NCI-H526 treated with DMSO at 0.1 percent for 48 hours (cell line): ENCODE measurements at regions not wholly inside any gene's neighbourhood (a gene's known extent, or its start where the extent isn't known, plus 50 kb on each side); places are given as distances from the start of the nearest gene placed in this dataset.
A peak's percentile ranks its signal among the peaks of the same experiment; 100 is the strongest.

Source experiments
- DNase-seq: peaks from one replicate; lab custom pipeline; 2025; lab: John Stamatoyannopoulos, UW

DNA sequence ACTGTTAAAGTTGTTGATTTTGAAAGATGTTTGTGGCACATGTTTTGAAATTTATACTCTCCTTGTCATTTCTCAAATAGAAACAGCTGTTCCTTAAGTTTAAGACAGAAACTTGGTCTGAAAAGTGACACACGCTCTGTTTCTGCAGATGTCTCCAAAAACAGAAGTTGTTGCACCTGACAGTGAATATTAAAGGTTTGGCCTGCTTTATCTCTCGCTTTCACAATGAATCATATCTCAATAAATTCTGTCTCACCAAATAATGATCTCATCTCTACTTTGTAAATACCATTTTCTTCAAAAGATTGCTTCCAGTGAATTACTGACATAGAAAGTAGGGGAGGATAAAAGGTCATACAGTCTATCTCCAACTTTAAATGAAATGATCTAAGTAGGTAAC lies 294.9 kb upstream of the SYT4 start:
- no peak for DNase-seq

DNA sequence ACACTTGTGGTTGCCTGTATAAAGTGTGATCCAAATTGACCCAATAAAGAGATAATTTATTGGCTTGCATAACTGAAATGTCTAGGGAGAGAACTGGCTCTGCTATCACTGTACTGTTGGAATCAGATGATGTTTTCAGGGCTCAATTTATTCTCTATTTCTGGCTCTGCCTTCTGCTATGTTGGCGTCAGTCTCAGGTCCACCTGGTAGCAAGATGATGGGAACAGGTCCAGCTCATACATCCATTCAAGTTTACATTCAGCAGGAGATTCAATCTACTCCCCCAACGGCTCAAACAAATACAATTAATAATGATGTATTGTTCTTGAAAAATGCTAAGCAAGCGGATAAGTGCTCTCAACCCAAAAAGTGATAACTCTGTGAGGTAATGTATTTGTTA lies 297.7 kb upstream of the SYT4 start:
- DNase-seq: no peak

DNA sequence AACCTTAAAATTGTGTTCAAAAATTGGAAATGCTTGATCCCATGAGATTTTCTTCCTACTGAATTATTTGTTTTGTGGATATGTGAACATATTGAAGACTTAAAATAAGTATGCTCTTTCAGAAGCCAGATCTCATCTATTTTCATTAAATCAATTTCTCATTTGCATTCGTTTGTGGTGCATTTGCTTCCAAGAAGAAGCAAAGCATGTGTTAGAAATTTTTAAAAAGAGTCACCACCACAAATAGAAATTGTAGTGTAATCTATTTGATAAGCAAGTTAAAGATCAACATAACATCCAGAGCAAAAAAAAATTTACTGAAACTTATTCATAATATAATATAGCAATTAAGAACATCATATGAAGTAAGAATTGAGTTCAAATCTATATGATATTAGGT lies 300.9 kb upstream of the SYT4 start:
- DNase-seq: no peak

DNA sequence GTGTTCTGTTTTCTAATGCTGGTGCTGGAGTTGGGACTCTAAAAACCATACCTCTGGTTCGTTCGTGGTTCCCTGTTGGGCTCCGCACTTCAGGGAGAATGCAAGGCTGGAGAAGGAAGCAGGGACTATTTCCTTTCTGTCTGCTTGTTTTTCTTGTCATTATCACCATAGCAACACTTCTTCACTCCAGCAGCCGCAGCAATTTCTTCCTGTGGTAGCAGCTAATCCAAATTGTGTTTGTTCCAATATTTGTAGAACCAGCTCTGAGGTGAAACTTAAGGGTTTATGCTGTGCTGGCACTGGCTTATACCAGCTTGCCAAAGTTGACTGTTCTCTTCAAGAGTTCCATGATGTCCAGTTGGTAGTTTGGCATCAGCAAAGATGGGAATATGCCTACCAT lies 301.4 kb upstream of the SYT4 start:
- DNase-seq: no peak

DNA sequence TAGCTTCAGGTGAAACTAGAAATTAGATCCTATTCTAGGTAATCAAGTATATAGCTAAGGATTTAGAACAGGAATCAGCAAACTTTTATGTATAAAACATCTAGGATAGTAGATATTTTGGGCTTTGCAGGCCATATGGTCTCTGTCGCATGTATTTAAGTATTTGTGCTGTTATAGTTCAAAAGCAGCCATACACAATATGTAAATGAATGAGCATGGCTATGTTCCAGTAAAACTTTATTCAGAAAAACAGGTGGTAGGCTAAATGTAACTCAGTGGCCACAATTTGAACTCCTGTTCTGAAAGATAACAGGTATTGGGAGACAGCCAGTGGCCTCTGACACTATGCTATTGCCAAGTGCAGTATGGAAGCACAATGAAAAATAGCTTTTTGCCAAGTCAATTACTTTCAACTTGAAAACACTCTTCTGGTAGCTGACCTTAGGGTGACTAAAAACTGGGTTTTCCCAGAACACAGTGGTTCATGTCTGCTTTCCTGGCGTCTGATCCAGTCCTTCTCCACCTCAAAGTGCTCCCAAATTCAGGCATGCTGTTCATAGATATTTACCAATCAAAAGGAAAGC lies 304.7 kb upstream of the SYT4 start:
- no peak for DNase-seq

DNA sequence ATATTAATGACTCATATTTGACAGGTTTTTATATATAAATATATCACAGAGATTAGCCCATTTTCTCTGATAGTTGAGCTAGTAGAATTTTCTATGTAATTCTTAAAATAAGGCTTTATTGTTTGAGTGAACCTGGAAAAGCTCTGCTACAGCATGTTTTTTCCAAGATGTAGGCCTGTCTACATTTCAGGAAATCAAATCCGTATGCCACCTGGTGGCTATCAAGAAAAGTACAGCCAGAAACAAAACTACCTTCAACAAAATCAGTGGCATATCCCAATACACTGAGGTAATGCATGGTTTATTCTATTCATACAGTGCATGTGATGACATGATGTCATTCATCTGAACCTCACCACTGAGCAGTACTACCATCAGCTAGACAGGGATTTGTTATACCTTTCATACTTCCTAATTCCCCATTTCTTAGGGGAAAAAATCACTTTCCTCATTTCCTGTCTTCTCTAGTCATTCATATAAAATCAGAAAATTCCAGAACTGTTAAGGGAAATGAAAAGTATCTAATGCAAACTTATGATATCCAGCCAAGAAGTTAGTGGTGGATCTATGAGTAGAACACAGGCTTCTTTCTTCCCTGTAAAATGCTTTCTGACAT lies 310.4 kb upstream of the SYT4 start:
- DNase-seq: peak; percentile 11

DNA sequence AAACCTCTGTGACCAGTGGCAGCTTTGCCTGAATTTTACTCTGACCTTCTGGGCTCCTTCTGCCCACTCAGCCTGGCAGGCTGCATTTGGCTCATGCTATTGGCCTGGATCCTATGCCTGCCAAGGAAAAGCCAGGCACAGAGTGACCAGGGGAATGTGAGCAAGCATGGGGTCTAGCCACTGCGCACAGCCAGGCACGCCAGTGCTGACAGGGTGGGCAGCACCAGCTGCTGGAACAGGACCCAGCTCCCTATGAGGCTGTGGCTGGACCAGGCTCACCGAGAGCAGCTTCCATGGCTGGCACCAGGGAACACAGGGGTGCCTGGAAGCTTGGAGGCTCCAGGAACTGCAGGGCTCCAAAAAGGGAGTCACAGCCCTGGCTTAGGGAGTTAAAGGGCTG lies 311.5 kb upstream of the SYT4 start:
- DNase-seq: no peak

DNA sequence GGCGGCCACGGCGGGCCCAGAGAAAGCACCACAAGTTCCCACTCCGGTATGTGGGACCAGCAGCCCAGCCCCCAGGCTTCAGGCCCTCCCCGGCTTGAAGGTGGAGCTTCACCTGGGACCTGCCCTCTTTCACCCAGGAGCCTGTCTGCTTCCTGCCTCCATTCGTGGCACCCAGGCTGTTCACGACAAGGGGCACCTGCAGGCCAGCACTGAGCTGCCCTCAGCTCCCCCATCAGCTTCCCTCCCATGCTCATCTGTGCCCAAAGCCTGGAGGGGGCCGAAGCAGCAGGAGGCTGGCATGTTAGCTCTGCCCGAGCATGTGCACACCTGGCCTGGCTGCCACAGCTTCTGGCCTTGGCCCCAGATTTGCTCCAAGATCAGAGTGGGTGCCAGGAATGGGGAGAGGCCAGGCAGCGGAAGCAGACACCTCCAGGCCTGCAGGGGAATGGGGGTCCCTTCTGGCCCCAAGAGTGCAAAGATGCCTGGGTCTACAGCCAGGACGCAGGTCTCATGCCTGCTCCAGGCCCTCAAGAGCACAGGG lies 312.4 kb upstream of the SYT4 start:
- no peak for DNase-seq

DNA sequence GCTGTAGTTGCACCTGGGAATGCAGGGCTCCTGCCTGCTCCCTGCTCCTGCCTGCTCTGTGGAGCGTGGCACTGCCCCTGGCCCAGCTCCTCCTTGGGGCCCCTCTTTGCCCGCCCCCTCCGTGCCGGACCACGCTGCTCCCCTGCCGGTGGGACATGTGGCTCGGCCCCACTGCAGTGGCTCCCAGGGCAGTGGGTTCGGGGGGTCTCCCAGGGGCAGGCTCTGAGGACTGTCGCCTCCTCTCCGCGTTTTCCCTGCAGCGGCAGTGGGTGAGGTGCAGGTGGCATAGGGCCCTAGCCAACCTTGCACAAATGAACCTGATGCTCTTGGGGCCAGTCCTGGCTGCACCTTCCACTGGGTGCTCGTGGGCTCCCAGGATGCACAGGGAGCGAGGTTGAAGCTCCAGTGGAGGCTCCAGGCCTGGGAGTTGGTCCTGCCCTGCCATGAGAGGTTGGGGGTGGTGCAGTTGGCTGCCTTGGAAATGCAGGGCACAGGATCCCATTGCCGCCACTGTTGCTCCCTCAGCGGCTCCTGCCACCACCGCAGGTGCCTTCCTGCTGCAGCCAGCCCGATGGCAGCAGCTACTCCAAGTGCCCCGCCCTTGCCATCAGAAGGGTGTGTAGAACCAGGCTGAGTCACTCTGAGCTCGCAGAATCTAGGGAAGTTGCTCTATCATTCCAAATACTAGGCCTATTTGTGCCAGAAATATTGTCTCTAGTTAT lies 313.1 kb upstream of the SYT4 start:
- DNase-seq: no peak

DNA sequence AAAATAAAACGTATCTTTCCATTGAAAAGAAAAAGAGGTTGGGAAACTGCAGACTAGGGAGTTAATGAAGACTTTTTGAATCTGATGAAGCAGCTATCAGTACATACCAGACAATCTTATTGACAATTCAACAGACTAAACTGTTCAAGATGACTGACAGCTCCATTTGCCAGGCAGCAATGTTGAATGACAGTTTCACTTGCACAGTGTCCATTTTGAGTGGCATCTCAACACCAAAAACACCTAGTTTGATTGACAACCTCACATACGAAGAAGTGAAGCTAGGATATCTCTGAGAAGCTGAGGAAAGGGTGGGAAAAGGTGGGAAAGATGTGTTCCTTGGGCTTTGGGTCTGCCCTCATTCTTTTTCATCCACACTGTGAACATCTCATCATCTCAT lies 315.0 kb upstream of the SYT4 start:
- no peak for DNase-seq

DNA sequence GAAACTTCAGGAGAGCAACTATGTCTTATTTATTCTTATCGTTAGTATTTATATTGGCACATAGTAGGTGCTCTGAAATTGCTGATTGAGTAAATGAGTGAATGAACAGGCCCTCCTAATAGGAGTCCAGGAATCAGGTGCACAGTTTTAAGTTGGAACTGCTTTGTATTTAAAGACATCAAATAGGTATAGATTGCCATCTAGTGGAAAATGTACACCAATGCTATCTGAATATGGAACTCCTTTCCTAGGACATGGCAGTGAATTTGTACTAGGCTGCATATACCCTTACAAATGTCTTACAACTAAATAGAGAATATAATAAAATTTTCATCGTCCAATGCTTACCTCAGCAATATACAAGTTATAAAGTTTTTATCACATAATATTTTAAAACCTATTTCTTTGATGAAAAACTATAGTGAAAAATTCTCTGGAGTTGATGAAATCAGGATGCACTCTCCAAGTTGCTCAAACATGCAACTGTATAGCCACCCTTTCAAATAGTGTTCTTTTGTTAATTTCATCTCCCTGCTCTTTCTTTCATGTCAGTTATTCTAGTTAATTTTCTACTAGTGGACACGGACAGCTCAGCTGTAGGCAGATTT lies 318.9 kb upstream of the SYT4 start:
- DNase-seq: peak; percentile 2

DNA sequence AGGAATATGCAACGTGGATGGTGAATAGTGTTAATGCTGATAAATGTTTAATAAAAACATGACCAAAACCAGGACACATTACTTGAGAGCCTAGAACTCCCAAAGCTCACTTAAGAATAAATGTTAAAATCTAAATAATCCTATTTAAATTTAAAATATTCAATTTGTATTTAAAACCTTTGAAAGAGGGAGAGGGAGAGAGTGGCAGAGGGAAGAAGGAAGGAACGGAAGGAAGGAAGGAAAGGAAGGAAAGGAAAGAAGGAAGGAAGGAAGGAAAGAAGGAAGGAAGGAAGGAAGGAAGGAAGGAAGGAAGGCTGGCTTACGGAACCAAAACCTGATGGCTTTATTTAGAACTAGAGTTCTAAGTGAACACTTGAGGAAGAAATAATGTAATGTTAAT lies 324.1 kb upstream of the SYT4 start:
- no peak for DNase-seq

DNA sequence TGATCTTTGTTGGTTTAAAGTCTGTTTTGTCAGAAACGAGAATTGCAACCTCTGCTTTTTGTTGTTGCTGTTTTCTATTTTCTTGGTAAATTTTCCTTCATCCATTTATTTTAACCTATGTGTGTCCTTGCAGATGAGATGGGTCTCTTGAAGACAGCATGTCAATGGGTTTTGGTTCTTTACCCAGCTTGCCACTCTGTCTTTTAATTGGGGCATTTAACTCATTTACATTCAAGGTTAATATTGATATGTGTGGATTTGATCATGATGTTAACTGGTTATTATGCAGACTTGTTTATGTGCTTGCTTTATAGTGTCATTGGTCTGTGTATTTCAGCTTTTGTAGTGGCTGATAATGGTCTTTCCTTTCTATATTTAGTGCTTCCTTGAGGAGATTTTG lies 327.9 kb upstream of the SYT4 start:
- no peak for DNase-seq

DNA sequence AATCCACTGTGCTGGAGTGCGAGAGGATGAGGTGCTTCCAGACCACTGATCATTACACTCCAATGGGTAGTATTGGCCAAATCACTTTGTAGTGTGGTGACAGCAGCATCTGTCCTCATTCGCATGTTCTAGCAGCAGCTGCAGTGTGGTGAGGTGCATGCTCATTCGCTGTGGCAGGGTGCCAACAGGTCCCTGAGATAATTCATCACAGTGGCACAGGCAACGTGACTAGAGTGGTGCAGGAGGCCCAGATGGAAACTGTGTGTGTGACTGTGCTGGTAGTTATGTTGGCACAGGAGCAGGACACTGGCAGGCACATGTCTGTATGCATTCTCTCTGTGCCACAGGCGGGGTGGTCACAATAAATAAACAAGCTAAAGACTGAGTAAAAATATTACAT lies 329.5 kb upstream of the SYT4 start:
- no peak for DNase-seq

DNA sequence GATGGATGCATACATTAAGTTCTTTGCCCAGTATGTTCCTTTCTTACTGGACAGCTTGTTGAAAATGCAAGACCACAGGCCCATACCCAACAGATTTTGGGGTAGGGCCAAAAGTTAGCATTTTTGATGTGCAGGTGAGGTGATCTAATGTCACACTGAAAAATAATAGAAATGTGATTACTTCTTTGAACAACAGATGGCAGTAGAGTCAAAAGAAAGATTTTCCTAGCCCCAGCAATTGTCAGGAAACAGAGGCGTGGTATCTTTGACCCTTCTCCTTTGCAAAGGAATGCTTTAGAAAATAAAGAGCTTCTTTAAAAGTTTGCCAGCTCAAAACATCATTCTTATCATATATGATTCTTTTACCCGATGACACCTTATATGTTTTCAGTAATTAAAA lies 343.6 kb upstream of the SYT4 start:
- peak; percentile 1 for DNase-seq

DNA sequence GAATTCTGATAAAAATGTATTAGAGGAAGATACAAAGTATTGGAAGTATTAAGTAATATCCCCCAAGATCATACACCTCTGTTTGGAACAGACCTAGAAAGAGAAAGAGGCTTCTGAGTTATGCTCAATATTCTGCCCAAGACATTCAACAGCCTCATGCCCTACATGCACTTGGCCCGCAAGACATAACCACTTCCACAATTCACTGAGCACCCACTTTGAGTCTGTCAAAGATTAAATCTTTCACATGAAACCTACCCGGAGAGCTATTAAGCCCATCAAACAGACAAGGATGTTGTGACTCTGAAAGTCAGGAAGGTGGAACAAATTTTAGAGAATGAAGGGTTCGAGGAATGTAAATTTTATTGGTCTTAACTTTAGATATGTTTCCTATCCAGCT lies 344.7 kb upstream of the SYT4 start:
- DNase-seq: no peak

DNA sequence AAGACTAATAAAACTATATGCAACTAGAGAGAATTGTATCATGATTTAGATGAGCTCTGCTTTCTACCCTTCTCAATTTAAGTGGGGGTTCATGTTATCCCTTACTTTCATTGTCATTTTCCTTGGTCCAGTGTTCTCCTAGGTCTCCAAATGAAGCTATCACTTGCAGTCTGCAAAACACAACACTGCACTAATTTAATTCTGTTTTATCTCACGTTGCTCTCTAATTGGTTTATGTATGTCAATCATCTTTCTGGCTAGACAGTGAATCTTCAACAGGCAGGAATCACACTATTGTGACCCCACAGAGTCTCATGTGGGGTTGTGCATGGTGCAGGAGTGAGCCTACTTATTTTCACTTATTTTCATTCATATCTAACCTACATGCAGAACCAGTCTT lies 348.3 kb upstream of the SYT4 start:
- no peak for DNase-seq

DNA sequence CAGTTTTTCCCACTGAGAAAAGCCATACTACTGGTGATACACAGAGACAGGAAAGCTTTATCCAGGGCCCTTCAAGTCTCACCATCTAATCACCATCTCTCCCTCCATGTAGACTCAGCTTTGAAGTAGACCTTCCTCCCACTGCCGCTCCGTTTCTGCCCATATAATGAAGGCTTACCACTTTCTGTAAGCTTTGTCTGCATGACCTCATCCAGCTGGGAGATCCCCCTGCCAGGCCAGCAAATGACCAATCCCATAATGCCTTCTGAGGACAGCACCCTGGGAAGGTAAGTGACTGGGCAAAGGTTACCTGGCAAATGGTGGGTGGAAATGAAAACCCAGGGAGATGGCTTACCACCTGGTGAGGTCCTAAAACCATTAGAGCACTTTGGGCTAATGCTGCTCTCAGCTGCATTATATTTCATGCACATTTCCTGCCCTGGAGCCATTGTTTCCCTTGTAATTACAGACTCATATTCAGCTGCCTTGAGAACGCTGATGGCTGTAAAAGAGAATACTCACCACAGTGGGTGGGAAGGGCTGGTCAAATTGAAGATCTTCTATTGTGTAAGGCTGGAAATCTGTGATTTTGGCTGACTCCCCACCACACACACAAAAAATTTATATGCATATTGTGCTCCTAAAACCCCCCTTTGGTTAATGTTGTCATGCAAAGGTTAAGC lies 350.7 kb upstream of the SYT4 start:
- no peak for DNase-seq

DNA sequence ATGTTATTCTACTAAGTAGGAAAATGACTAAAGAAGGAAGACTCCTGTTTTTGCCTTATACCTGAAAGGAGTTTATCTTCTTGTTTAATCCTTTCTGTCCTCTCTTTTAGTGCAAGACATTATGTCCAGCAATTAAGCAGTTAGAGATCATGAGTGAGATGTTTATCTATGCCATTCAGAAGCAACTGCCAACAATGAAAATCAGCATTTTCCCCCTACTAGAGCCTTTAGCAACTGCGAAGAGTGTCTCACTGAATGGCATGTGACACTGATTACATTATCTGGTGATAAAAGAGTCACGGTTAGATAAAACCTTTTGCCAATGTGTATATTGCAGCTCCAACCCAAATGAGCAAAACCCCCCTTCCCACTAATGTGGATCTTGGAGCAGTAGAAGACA lies 357.7 kb upstream of the SYT4 start:
- DNase-seq: no peak

DNA sequence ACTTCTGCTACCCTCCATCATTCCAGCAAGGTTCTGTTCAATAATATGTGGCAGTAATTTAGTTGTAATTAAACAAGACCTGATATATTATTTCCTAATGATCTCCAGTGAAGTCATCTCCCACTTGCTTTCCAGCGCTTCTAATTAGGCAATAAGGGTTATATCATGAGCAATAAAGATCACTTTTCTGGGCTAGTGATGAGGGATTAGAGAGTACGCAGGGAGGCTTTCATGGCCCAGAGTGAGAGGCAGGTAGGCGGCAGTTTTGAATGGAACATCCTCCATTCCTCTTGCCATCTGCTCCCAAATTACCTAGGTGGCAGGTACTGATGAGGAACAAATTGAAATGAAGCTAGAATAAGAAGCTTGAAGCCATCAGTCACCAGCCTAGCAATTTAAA lies 358.1 kb upstream of the SYT4 start:
- no peak for DNase-seq

DNA sequence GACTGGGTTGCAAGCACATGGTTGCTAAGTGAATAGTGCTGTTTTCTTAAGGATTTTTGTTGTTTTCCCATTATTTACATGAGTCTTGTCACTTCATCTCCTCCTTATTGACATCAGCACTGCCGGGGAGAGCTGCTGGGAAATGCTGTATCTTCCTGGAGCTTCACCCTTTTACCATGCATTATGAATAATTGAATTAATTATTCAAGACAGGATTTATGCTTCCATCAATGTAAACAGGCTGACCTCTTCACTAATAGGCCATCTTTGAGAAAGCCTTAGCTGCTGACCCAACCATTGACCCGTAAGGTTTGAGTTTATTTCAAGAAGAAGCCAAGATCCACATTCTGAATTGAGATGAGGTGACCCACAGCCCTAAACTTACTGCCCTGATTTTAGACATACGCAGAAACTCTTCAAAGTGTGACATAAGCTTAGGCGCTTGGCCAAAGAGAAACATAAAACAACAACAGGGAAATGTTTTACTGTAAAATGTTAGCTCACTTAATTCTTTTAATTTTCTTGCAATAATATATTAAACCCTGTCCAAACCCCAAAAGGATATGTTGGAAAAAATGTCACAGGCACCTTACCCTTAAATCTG lies 365.5 kb upstream of the SYT4 start:
- no peak for DNase-seq

DNA sequence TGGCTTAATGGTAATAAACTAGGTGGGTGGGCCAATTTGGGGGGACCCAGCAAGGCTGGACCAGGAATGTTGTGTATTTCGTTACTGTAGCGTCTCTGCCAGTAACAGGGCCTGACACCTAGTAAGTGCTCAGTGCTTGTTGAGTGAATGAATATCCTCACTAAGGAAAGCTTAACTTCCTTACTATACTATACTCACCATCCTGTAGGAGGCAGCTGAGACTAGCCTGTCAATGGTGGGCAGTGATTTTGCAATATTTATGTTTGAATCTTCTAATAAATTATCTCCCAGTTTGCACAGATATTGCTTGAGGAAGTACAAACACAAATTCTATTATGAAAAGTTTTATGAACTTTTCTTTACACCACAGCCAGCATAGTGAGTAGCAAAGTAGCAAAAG lies 370.7 kb upstream of the SYT4 start:
- DNase-seq: no peak
